SK-N-SH (cell line): ENCODE measurements at regions not wholly inside any gene's neighbourhood (a gene's known extent, or its start where the extent isn't known, plus 50 kb on each side); places are given as distances from the start of the nearest gene placed in this dataset.

Experiments
- CTCF ChIA-PET: fragments of 300-600, 350-600 bp; formaldehyde crosslinking; extraction: SDS; loops from one replicate; lab custom pipeline; 2021; lab: Yijun Ruan, JAX
- POLR2A ChIA-PET: fragments of 350-600 bp; sonication (Branson Sonifier 250); formaldehyde crosslinking; extraction: SDS; loops from one replicate; lab custom pipeline; 2020; ENCODE audit warnings: antibody characterized with exemption, inconsistent platforms; lab: Yijun Ruan, JAX
- DNase-seq: peaks from one replicate; pipeline ENCODE4 v3.0.0; 2012
- H2AFZ ChIP-seq: fragments of 200-600 bp; sonication (generic); 2 replicates; pipeline ENCODE4 v1.8.1; 2016; ENCODE audit warnings: antibody characterized with exemption, mild to moderate bottlenecking, low read depth
- H3F3A ChIP-seq: fragments of 200-600 bp; sonication (generic); replicated peaks from 2 replicates; pipeline ENCODE3; 2016; ENCODE audit warnings: antibody characterized with exemption, mild to moderate bottlenecking; ENCODE audit not compliant: insufficient read depth
- H3K27ac ChIP-seq, 2 experiments: fragments of 200-500 bp in 1 of 2; fragments of 200-600 bp in 1 of 2; sonication (Bioruptor generic) in 1 of 2; sonication (generic), shearing (Covaris generic) in 1 of 2; 2 replicates each; pipeline versions ENCODE4 v1.5.1 to v1.6.1; 2014 to 2016; ENCODE audit warnings: low read depth in 2 of 2, inconsistent platforms in 1 of 2, low read length in 1 of 2, mild to moderate bottlenecking in 1 of 2, mixed read lengths in 1 of 2
- H3K27me3 ChIP-seq: fragments of 200-600 bp; sonication (generic), shearing (Covaris generic); 2 replicates; pipeline ENCODE4 v1.6.1; 2016; ENCODE audit warnings: mixed run types; ENCODE audit not compliant: insufficient read depth
- H3K36me3 ChIP-seq, 2 experiments: fragments of 200-500 bp in 1 of 2; fragments of 200-600 bp in 1 of 2; sonication (Bioruptor generic) in 1 of 2; sonication (generic) in 1 of 2; replicated peaks in 1 of 2; 2 replicates each; pipeline versions ENCODE3 to v1.5.1; 2014 to 2016; ENCODE audit warnings: low read length in 1 of 2, mild to moderate bottlenecking in 1 of 2; ENCODE audit not compliant: insufficient read depth in 2 of 2, control insufficient read depth in 1 of 2
- H3K4me1 ChIP-seq, 2 experiments: fragments of 200-500 bp in 1 of 2; fragments of 200-600 bp in 1 of 2; sonication (Bioruptor generic) in 1 of 2; sonication (generic), shearing (Covaris generic) in 1 of 2; 2 replicates each; pipeline versions ENCODE4 v1.5.1 to v1.6.1; 2014 to 2016; ENCODE audit warnings: low read depth in 1 of 2, low read length in 1 of 2, mixed run types in 1 of 2; ENCODE audit not compliant: insufficient read depth in 2 of 2, control insufficient read depth in 1 of 2
- H3K4me2 ChIP-seq: fragments of 200-600 bp; sonication (generic), shearing (Covaris generic); 2 replicates; pipeline ENCODE4 v1.6.1; 2017; ENCODE audit warnings: mixed run types
- H3K4me3 ChIP-seq, 2 experiments: fragments of 200-500 bp in 1 of 2; fragments of 200-600 bp in 1 of 2; sonication (Bioruptor generic) in 1 of 2; sonication (generic), shearing (Covaris generic) in 1 of 2; 2 replicates each; pipeline versions ENCODE4 v1.5.1 to v1.8.1; 2014 to 2016; ENCODE audit warnings: low read depth in 2 of 2, inconsistent platforms in 1 of 2, low read length in 1 of 2, mild to moderate bottlenecking in 1 of 2, mixed read lengths in 1 of 2, moderate library complexity in 1 of 2
- H3K79me2 ChIP-seq: fragments of 200-600 bp; sonication (generic); 2 replicates; pipeline ENCODE4 v1.8.1; 2017; ENCODE audit warnings: mild to moderate bottlenecking; ENCODE audit not compliant: insufficient read depth
- H3K9ac ChIP-seq: fragments of 200-600 bp; sonication (generic); 2 replicates; pipeline ENCODE4 v1.6.1; 2017; ENCODE audit warnings: mixed run types
- H3K9me2 ChIP-seq: fragments of 200-600 bp; sonication (generic); 2 replicates; pipeline ENCODE4 v1.6.1; 2017; ENCODE audit warnings: mixed run types
- H3K9me3 ChIP-seq: fragments of 200-600 bp; sonication (generic); 2 replicates; pipeline ENCODE4 v1.6.1; 2017; ENCODE audit warnings: mixed run types, mild to moderate bottlenecking, moderate library complexity
- H4K20me1 ChIP-seq: fragments of 200-600 bp; sonication (generic); 2 replicates; pipeline ENCODE4 v1.6.1; 2017; ENCODE audit warnings: mild to moderate bottlenecking, mixed run types; ENCODE audit not compliant: insufficient read depth
- ELF1 ChIP-seq: IDR thresholded peaks from 2 replicates; pipeline ENCODE4 v1.4.0; 2012
- FOXM1 ChIP-seq: IDR thresholded peaks from 2 replicates; pipeline ENCODE4 v1.4.0; 2012; ENCODE audit warnings: low read depth, mild to moderate bottlenecking
- GABPA ChIP-seq: IDR thresholded peaks from 2 replicates; pipeline ENCODE4 v1.4.0; 2012; ENCODE audit warnings: low read depth, mild to moderate bottlenecking
- GATA2 ChIP-seq: sonication (generic); formaldehyde crosslinking; IDR thresholded peaks from 2 replicates; pipeline ENCODE4 v1.5.0; 2020; ENCODE audit warnings: mild to moderate bottlenecking, missing genetic modification reagents
- REST ChIP-seq: IDR thresholded peaks from 2 replicates; pipeline ENCODE4 v1.6.1; 2012; ENCODE audit warnings: mild to moderate bottlenecking, low read depth, low read length, moderate library complexity
- TAF1 ChIP-seq: IDR thresholded peaks from 2 replicates; pipeline ENCODE4 v1.6.1; 2012; ENCODE audit warnings: low read depth, mild to moderate bottlenecking, low read length, moderate library complexity, borderline replicate concordance
- WGBS: methylation state at CpG from one replicate; pipeline ENCODE4 v1.1.6; 2017; ENCODE audit warnings: low lambda C conversion rate; 5-methylcytosine and 5-hydroxymethylcytosine counted together
- TF ChIP-seq, protein P1 (sequence below): fragments of 150-350 bp; IDR thresholded peaks from 2 replicates; pipeline ENCODE4 v1.6.1; 2016; ENCODE audit warnings: mild to moderate bottlenecking, low read depth, low read length
- TF ChIP-seq, protein P2 (sequence below): fragments of 150-350 bp; IDR thresholded peaks from 2 replicates; pipeline ENCODE4 v1.6.1; 2017; ENCODE audit warnings: antibody characterized with exemption, low read length, low read depth, borderline replicate concordance

DNA sequence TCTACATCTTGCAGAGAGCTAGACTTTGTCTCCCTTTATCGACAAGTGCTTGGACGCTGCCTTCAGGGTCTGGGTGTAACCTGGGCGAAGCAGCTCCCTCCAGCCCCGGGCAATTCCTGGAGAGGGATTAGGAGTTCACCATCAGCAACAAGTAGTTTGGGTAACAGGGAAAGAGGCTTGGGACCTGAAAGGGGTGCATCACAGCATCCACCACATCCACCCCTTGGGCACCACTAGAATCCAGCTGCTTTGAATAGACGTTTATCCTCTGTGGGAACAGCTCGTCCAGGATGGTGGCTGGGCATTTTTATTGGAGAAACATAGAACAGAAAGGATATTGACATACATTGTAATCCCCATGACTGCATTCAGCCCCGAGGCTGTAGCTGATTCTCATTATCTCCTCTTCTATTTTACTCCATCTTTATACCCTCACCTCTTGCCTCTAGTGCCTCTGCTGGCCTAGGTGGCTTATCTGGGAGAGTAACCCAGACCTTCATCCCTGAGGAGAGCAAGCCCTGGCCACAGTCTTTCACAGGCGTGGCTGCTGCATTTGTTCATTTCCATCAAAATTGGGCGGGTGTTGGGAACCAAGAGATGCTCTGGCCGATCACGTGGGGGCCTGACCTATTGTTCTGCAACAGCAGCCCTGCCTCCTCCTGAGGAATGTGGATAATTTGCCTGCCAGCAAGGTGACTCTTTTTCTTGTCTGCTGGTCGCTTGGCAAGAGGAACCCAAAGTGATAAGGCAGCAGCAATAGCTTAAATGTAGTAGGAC is 109.2 kb upstream of the RALGAPA2 start:
- H3K4me2 ChIP-seq: no peak overlapping the region
- no peaks in the 10 kb centered on the region for H3K79me2 ChIP-seq
- no peaks in the 10 kb centered on the region for H3K9me3 ChIP-seq
- H3K27ac ChIP-seq: no peak overlapping the region
- H3K4me3 ChIP-seq: no peak overlapping the region
- no peaks in the 10 kb centered on the region for H3K4me1 ChIP-seq
- TF ChIP-seq ELF1: no peak
- TF ChIP-seq, protein P1, sequence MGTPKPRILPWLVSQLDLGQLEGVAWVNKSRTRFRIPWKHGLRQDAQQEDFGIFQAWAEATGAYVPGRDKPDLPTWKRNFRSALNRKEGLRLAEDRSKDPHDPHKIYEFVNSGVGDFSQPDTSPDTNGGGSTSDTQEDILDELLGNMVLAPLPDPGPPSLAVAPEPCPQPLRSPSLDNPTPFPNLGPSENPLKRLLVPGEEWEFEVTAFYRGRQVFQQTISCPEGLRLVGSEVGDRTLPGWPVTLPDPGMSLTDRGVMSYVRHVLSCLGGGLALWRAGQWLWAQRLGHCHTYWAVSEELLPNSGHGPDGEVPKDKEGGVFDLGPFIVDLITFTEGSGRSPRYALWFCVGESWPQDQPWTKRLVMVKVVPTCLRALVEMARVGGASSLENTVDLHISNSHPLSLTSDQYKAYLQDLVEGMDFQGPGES: no peak
- no peak for TF ChIP-seq REST
- TF ChIP-seq, protein P2, sequence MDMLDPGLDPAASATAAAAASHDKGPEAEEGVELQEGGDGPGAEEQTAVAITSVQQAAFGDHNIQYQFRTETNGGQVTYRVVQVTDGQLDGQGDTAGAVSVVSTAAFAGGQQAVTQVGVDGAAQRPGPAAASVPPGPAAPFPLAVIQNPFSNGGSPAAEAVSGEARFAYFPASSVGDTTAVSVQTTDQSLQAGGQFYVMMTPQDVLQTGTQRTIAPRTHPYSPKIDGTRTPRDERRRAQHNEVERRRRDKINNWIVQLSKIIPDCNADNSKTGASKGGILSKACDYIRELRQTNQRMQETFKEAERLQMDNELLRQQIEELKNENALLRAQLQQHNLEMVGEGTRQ: no peak
- TF ChIP-seq TAF1: no peak
- no peak for TF ChIP-seq GABPA
- TF ChIP-seq, all 33 proteins: peak for 0
- Histone ChIP-seq H3K36me3 (no peaks in the 10 kb centered on the region), H3K9ac (no peak overlapping the region), H3K27me3 (peaks cover 36% of the 10 kb centered on the region), H4K20me1 (no peaks in the 10 kb centered on the region), H3K9me2 (no peaks in the 10 kb centered on the region), H2AFZ (no peak overlapping the region), H3F3A (no peaks in the 10 kb centered on the region)
- DNase-seq: no peak
- 16% methylated on average over 12 of the region's 12 CpGs for WGBS
- ChIA-PET CTCF (interaction anchor here (8.5 kb wide), 1 partner anchor 158 kb away, joined by 85 read pairs; no protein-coding TSS in a partner anchor), POLR2A (interaction anchor here (0.6 kb wide), 1 partner anchor 1644 kb away, joined by 3 read pairs; no protein-coding TSS in a partner anchor)

DNA sequence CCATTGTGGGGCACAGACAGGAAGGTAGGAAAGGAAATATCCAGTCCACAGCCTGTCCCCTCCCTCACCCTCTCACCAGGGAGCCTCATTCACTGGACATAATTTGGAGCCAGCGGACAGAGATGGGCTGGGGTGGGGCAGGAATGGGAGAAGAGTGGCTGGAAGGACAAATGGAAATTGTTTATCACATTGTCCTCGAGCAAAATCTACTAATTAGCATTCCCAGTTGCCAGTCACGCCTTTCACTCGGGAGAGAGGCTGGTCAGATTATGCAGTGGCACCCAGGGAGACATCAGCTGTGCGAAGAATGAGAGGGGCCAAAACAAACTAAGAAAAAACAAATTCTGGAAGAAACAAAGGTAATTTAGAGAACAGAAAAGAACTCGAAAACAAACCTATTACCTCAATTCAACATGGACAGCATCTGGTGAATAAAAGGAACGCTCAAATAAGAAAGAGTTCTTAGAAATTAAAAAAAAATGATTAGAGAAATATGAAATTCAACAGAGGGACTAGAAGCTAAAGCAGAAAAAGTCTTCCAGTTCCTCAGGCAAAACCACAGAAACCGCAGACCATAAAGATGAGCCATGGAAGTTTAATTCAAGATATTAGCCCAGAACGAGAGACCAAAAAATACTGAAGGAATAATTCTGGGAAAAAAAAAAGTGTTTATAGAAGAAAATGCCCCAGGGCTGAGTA is 108.5 kb upstream of the RALGAPA2 start:
- POLR2A ChIA-PET: interaction anchor here (0.6 kb wide), 1 partner anchor 1645 kb away, joined by 3 read pairs; no protein-coding TSS in a partner anchor
- WGBS: 10% methylated on average over 8 of the region's 9 CpGs

More for the DNA sequence above, 108.5 kb upstream of the RALGAPA2 start:
- H3K36me3 ChIP-seq: no peaks in the 10 kb centered on the region
- no peak overlapping the region for H2AFZ ChIP-seq
- no peak overlapping the region for H3K4me2 ChIP-seq
- TF ChIP-seq GATA2 (no peak), FOXM1 (no peak)
- no peak for DNase-seq
- H3K79me2 ChIP-seq: no peaks in the 10 kb centered on the region
- H4K20me1 ChIP-seq: no peaks in the 10 kb centered on the region
- H3K4me3 ChIP-seq: no peak overlapping the region
- H3F3A ChIP-seq: no peaks in the 10 kb centered on the region
- H3K27ac ChIP-seq: no peak overlapping the region
- no peak overlapping the region for H3K9ac ChIP-seq
- H3K4me1 ChIP-seq: no peaks in the 10 kb centered on the region
- H3K9me2 ChIP-seq: no peaks in the 10 kb centered on the region
- CTCF ChIA-PET: interaction anchor here (0.9 to 8.5 kb wide), 2 partner anchors 142 to 157 kb away, joined by 3 to 85 read pairs; no protein-coding TSS in a partner anchor
- peaks cover 29% of the 10 kb centered on the region for H3K27me3 ChIP-seq
- no peaks in the 10 kb centered on the region for H3K9me3 ChIP-seq
